HG03039 (cell line): ENCODE measurements at regions not wholly inside any gene's neighbourhood (a gene's known extent, or its start where the extent isn't known, plus 50 kb on each side); places are given as distances from the start of the nearest gene placed in this dataset.
"Not testable (repeated sequence)": the region's sequence is repeated elsewhere in the genome, so short reads cannot be mapped to it uniquely, and the experiment has no call there.

Experiments used
- ATAC-seq: cut with Tn5 transposase; IDR thresholded peaks from one replicate; pipeline ENCODE4 v1.9.1; 2021; ENCODE audit warnings: mild to moderate bottlenecking, moderate library complexity; ENCODE audit not compliant: unreplicated experiment

GRCh38 chr2:163974766-163975165 is 239.0 kb upstream of the FIGN start:
- no peak for ATAC-seq

DNA sequence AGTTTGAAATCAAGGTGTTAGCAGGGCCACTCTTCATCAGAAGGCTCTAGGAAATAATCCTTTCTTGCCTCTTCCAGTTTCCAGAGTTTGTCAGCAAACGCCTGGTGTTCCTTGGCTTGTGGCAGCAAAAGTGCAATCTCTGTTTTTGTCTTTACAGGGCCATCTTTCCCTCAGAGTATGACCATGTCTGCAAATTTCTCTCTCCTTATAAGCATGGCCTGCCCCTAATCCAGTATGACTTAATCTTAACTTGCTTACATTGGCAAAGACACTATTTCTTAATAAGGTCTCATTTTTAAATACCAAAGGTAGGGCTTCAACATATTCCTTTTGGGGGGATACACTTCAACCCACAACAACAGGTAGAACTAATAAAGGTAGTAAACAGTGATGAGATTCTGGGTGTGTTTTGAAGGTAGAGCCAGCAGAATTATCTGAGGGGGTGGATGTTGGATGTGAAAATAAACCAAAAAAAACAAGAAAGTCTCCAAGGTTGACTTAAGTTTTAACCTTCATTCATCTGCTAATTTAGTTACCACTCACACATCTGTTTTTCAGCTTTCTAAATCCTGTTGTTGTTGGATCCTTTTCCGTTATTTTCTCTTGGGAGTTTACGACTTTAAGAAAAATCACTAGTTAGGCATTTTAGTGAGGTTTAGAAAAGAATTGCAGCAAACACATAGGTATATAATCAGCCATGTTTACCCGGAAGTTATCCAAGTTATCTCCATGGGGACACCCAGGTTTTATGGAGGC is 234.4 kb upstream of the FIGN start:
- ATAC-seq, result no peak

GRCh38 chr2:163964278-163964677 is 228.5 kb upstream of the FIGN start:
- ATAC-seq, result not testable (repeated sequence)

DNA sequence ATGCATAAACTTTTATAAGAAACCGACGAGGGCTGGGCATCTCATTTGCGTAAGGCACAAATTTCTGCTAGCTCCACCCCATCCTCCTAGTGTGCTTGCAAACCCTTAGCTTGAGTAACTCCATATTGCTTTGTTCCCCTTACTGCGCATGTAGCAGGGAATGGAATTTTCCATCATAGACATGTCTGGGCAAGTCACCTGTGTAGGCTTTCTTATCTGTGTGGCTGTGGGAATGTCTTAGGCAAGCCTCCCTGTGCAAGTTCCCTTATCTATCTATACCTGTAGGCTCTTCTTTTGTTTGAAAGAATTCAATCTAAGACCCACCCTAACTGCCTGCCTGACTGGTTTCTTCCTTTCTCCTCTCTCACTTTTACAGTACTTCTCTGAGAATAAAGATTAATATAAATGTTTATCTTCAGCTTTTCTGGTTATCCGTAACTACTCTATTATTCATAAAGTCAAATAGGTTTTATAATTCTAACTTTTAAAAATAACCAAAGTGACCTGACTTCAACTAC is 217.6 kb upstream of the FIGN start:
- no peak for ATAC-seq

DNA sequence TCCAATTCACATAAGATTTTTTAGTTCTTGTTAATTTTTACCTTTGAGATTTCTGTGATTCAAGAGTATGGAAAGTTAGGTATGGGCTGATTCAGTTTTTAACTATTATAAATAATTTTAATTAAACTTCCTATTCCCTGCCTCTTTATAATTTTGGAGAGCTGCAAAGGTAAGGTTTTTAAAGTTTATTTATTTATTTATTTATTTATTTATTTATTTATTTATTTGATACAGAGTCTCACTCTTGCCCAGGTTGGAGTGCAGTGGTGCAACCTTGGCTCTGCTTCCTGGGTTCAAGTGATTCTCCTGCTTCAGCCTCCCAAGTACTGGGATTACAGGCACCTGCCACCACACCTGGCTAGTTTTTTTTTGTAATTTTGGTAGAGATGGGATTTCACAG is 215.5 kb upstream of the FIGN start:
- ATAC-seq, result no peak

DNA sequence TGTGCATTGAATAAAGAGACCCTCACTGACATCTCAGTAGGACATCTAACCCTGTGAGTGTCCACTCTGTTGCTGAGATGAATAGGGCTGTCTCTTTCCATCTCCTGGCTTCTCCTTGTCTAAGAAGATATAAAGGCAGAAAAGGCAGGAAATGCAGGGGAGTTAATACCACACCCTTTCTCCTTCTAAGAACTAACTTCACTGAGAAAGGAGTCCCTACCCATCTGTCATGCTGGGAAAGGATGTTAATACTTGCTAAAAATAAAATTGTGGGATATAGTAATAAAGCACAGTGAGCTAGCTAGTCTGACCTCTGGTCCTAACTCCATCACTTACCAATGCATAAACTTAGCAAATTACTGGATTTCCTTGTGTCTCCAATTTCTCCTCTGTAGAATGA is 213.9 kb upstream of the FIGN start:
- ATAC-seq, result no peak

- ATAC-seq, result no peak
Observed at GRCh38 chr2:163944347-163944737, 208.5 kb upstream of the FIGN start.

- no peak for ATAC-seq
Observed at GRCh38 chr2:163943403-163944346, 207.9 kb upstream of the FIGN start.

DNA sequence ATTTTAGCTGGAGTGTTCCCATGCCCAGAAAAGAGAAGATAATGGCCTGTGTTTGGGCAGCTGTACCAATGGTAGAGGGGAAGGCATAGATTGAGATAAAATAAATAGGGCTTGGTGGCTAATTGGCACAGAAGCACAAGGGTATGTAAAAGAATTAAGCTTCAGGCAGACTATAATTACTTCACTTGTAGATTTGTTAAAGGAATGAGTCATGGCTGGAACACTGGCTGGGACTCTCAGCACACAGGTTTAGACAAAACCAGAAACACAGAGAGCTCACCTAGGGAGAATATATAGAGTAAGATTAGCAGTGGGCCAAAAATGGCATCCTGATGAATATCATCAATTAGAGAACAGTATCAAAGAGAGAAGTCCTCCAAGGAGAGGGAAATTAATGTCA is 198.3 kb upstream of the FIGN start:
- ATAC-seq, result no peak

- no peak for ATAC-seq
Observed at GRCh38 chr2:163919717-163920116, 183.9 kb upstream of the FIGN start.

DNA sequence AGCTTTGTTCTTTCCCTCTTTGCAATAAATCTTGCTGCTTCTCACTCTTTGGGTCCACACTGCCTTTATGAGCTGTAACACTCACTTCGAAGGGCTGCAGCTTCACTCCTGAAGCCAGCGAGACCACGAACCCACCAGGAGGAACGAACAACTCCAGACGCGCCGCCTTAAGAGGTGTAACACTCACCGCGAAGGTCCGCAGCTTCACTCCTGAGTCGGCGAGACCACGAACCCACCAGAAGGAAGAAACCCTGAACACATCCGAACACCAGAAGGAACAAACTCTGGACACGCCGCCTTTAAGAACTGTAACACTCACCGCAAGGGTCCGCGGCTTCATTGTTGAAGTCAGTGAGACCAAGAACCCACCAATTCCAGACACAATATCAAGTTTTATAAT is 178.7 kb upstream of the FIGN start:
- ATAC-seq, result not testable (repeated sequence)

- ATAC-seq, result not testable (repeated sequence)
Observed at GRCh38 chr2:163913532-163913944, 177.7 kb upstream of the FIGN start.

GRCh38 chr2:163909411-163910080 is 173.7 kb upstream of the FIGN start:
- ATAC-seq, result no peak

GRCh38 chr2:163906410-163906809 is 170.6 kb upstream of the FIGN start:
- no peak for ATAC-seq

GRCh38 chr2:163897799-163898198 is 162.0 kb upstream of the FIGN start:
- ATAC-seq, result no peak

GRCh38 chr2:163893444-163893843 is 157.6 kb upstream of the FIGN start:
- not testable (repeated sequence) for ATAC-seq

DNA sequence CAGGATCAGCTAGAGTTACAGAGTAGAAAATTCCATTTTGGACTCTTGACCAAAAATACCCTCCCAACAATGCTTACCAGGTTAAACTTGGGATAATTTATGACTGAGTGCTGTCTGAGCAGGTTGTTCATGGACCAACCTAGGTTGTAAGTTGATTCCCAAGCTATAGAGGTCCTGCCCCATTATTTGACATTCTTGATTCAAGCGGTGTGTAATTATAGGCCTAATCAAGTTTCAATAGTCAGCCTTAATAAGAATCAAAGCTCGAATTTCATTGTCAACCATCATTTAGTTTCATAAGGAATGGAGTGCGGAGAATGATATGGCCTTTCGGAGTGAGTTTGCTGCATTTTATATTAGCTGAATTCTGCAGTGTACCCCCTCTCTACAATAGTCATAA is 152.8 kb upstream of the FIGN start:
- no peak for ATAC-seq

DNA sequence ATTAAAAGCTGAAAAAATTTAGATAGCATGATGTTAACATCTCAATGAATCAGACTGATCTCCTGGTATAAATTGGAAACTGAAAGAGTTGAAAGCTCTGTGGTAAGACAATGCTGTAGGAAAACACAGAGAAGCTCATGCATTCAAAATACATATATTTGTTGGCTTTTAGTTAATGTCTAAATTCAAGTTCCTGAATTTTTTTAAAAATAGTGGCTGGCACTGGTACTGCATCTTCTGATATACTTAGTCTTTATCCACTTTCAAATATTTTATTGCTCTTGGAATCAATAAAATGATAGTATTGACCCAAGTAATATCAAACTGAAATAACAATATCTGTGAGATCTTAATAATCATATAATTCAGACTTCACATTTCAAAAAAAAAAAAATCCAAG is 151.4 kb upstream of the FIGN start:
- no peak for ATAC-seq

GRCh38 chr2:163884416-163884815 is 148.6 kb upstream of the FIGN start:
- ATAC-seq, result no peak

- ATAC-seq, result no peak
Observed at GRCh38 chr2:163878718-163879117, 142.9 kb upstream of the FIGN start.

DNA sequence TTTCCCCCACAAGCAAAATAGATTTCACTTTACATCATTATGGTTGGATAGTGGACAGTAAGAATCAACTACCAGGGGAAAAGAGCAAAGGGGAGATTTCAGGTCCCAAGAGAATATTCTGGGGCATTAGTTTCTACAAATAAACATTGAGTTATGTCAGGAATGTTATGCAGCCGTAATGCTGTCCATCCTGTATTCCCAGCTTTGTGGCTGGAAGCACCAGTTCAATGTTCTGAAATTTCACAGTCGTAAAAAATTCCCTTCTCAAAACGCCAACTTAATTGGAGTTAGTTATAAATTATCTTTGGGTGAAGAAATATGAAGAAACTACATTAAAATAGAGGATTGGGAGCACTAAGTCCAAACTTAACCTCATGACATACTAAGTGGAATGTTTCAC is 141.5 kb upstream of the FIGN start:
- ATAC-seq, result no peak
